ENCODE measurements at regions not wholly inside any gene's neighbourhood (a gene's known extent, or its start where the extent isn't known, plus 50 kb on each side); places are given as distances from the start of the nearest gene placed in this dataset.

- Histone ChIP-seq H3K36me3 (ENCODE audit: control insufficient read depth in 2 of 2, insufficient read depth in 1 of 2, low read length in 2 of 2) (no peaks in the 10 kb centered on the region), H3K4me1 (ENCODE audit: control insufficient read depth, insufficient read depth, low read length) (no peaks in the 10 kb centered on the region; the same call in 1 of the 2 replicates), H3K4me3 (ENCODE audit: low read depth, low read length) (no peak overlapping the region), H3K27ac (ENCODE audit: extremely low read depth, low read depth, low read length) (no peak overlapping the region), H3K9me3 (ENCODE audit: control insufficient read depth, insufficient read depth, low read depth, low read length) (no peaks in the 10 kb centered on the region)
- ChIA-PET POLR2A (no interaction called here), CTCF (interaction anchor here (0.6 kb wide), 1 partner anchor 9 kb away, joined by 5 read pairs; no protein-coding TSS in a partner anchor)
- TF ChIP-seq ZNF211 (tag by site-specific recombination; IDR thresholded peaks at IDR 0.05; ENCODE audit: low read depth) (peak; percentile 78), SALL2 (tag by site-specific recombination; IDR thresholded peaks at IDR 0.05; ENCODE audit: borderline replicate concordance) (no peak), ZNF175 (tag by site-specific recombination; IDR thresholded peaks at IDR 0.05) (no peak; the same call in 1 of the 2 replicates), ZNF350 (tag by site-specific recombination; IDR thresholded peaks at IDR 0.05) (no peak), ZNF280C (tag by site-specific recombination; IDR thresholded peaks at IDR 0.05) (peak; percentile 59; the same call in 1 of the 2 replicates), ZFHX2 (tag by site-specific recombination; conservative IDR thresholded peaks at IDR 0.05) (peak; percentile 98), ZNF558 (tag by site-specific recombination; IDR thresholded peaks at IDR 0.05) (no peak), ZNF248 (tag by site-specific recombination; IDR thresholded peaks at IDR 0.05) (no peak), ZFP37 (tag by site-specific recombination; IDR thresholded peaks at IDR 0.05) (no peak), IKZF3 (tag by site-specific recombination; IDR thresholded peaks at IDR 0.05) (no peak), ZNF530 (tag by site-specific recombination; IDR thresholded peaks at IDR 0.05; ENCODE audit: low read depth) (no peak), PATZ1 (tag by site-specific recombination; IDR thresholded peaks at IDR 0.05) (no peak), ZNF426 (tag by site-specific recombination; IDR thresholded peaks at IDR 0.05) (no peak), ZNF707 (tag by site-specific recombination; IDR thresholded peaks at IDR 0.05) (no peak; the same call in 1 of the 2 replicates), ZNF214 (tag by site-specific recombination; IDR thresholded peaks at IDR 0.05; ENCODE audit: borderline replicate concordance) (no peak), ZNF221 (tag by site-specific recombination; IDR thresholded peaks at IDR 0.05; ENCODE audit: borderline replicate concordance) (no peak), ZNF174 (tag by site-specific recombination; IDR thresholded peaks at IDR 0.05) (no peak), ZNF37A (tag by site-specific recombination; IDR thresholded peaks at IDR 0.05) (no peak), ZNF23 (tag by site-specific recombination; IDR thresholded peaks at IDR 0.05; ENCODE audit: borderline replicate concordance) (peak; percentile 65; the same call in 1 of the 2 replicates), KLF8 (tag by site-specific recombination; IDR thresholded peaks at IDR 0.05) (0 out of 2 replicates have a peak, but pooled peaks have one; percentile 4), ZNF148 (tag by site-specific recombination; IDR thresholded peaks at IDR 0.05; ENCODE audit: borderline replicate concordance) (peak; percentile 67; the same call in 1 of the 2 replicates), ZNF747 (tag by site-specific recombination; IDR thresholded peaks at IDR 0.05) (no peak), ZNF571 (tag by site-specific recombination; IDR thresholded peaks at IDR 0.05) (peak; percentile 63; the same call in 1 of the 2 replicates), ZNF146 (tag by site-specific recombination; IDR thresholded peaks at IDR 0.05) (no peak; the same call in 1 of the 2 replicates), MEIS1 (CRISPR knock-in tag; IDR thresholded peaks at IDR 0.05; ENCODE audit: borderline replicate concordance) (no peak), ZNF544 (tag by site-specific recombination; IDR thresholded peaks at IDR 0.05) (peak; percentile 73; the same call in 1 of the 2 replicates)
- TF ChIP-seq, protein P1, sequence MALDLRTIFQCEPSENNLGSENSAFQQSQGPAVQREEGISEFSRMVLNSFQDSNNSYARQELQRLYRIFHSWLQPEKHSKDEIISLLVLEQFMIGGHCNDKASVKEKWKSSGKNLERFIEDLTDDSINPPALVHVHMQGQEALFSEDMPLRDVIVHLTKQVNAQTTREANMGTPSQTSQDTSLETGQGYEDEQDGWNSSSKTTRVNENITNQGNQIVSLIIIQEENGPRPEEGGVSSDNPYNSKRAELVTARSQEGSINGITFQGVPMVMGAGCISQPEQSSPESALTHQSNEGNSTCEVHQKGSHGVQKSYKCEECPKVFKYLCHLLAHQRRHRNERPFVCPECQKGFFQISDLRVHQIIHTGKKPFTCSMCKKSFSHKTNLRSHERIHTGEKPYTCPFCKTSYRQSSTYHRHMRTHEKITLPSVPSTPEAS (tag by site-specific recombination; IDR thresholded peaks at IDR 0.05): no peak; the same call in 1 of the 2 replicates
Observed at GRCh38 chr21:38913893-38914527, 108.3 kb downstream of the ETS2 start.
